HepG2 (cell line): ENCODE measurements at regions not wholly inside any gene's neighbourhood (a gene's known extent, or its start where the extent isn't known, plus 50 kb on each side); places are given as distances from the start of the nearest gene placed in this dataset.

ENCODE experiments used
- ATAC-seq: fragments of 200-7000 bp; cut with Tn5 transposase; 3 replicates; pipeline ENCODE4 v1.9.1; 2020; ENCODE audit warnings: mild to moderate bottlenecking, moderate library complexity
- BruUV-seq: library from RNA; stranded (reverse); fragments of 400-500 nt; replicated peaks from 2 replicates; lab custom pipeline; 2021; lab: Mats Ljungman, UMichigan
- CTCF ChIA-PET: fragments of 300-600 bp; formaldehyde crosslinking; extraction: SDS; loops from one replicate; lab custom pipeline; 2021; ENCODE audit warnings: low total read pairs, inconsistent platforms, low intra/inter-chr PET ratio; lab: Yijun Ruan, JAX
- POLR2A ChIA-PET: fragments of 350-600 bp; sonication (Branson Sonifier 250); formaldehyde crosslinking; loops from one replicate; lab custom pipeline; 2020; ENCODE audit warnings: antibody characterized with exemption, inconsistent platforms; lab: Yijun Ruan, JAX
- DNase-seq: peaks from one replicate; pipeline ENCODE4 v3.0.0-alpha.2; 2015; ENCODE audit warnings: low spot score
- FAIRE-seq: peaks from 3 replicates; lab custom pipeline; 2011; peaks lifted over from hg19 to GRCh38; lab: Jason Lieb, UNC
- H2AFZ ChIP-seq: one replicate; pipeline ENCODE4 v1.6.1; 2011; ENCODE audit warnings: low read length, inconsistent platforms
- H3K27ac ChIP-seq: fragments of 300-600 bp; 3 replicates; pipeline ENCODE4 v1.8.0; 2011; ENCODE audit warnings: mixed run types, mild to moderate bottlenecking, mixed read lengths, low read length, inconsistent platforms; ENCODE audit not compliant: insufficient read depth; ENCODE audit errors: extremely low read length
- H3K27me3 ChIP-seq, 2 experiments: fragments of 200-600 bp in 1 of 2; 2 replicates in 1 of 2; 3 replicates in 1 of 2; pipeline versions ENCODE4 v1.6.0 to v1.8.0; 2011; ENCODE audit warnings: low read length in 2 of 2, mild to moderate bottlenecking in 2 of 2, moderate library complexity in 2 of 2, inconsistent platforms in 1 of 2; ENCODE audit not compliant: insufficient read depth in 2 of 2, control insufficient read depth in 1 of 2
- H3K36me3 ChIP-seq, 2 experiments: fragments of 200-600 bp in 1 of 2; replicated peaks in 1 of 2; 2 replicates in 1 of 2; 3 replicates in 1 of 2; pipeline versions ENCODE4 v1.5.1 to v1.8.0; 2011; ENCODE audit warnings: low read length in 2 of 2, inconsistent platforms in 1 of 2; ENCODE audit not compliant: insufficient read depth in 2 of 2, control insufficient read depth in 1 of 2
- H3K4me1 ChIP-seq: 2 replicates; pipeline ENCODE4 v1.5.1; 2012; ENCODE audit warnings: low read length, inconsistent platforms; ENCODE audit not compliant: insufficient read depth
- H3K4me2 ChIP-seq: 2 replicates; pipeline ENCODE4 v1.6.0; 2011; ENCODE audit warnings: low read depth, low read length, inconsistent platforms
- H3K4me3 ChIP-seq, 3 experiments: fragments of 200-600 bp in 1 of 3; sonication (generic), shearing (Covaris generic) in 1 of 3; replicated peaks in 1 of 3; 2 replicates each; pipeline ENCODE4 v1.5.1; 2011 to 2016; ENCODE audit warnings: low read length in 3 of 3, inconsistent platforms in 2 of 3, low read depth in 2 of 3, mild to moderate bottlenecking in 2 of 3, control low read depth in 1 of 3, mixed read lengths in 1 of 3; ENCODE audit not compliant: insufficient read depth in 1 of 3
- H3K79me2 ChIP-seq: one replicate; pipeline ENCODE4 v1.6.1; 2011; ENCODE audit warnings: low read length, inconsistent platforms; ENCODE audit not compliant: insufficient read depth
- H3K9ac ChIP-seq: 2 replicates; pipeline ENCODE4 v1.6.0; 2011; ENCODE audit warnings: mild to moderate bottlenecking, low read depth, low read length, inconsistent platforms; ENCODE audit not compliant: insufficient read depth
- H3K9me3 ChIP-seq: 2 replicates; pipeline ENCODE4 v1.5.1; 2012; ENCODE audit warnings: mild to moderate bottlenecking, low read length
- H4K20me1 ChIP-seq: 2 replicates; pipeline ENCODE4 v1.6.0; 2011; ENCODE audit warnings: inconsistent platforms, mild to moderate bottlenecking, low read length, moderate library complexity; ENCODE audit not compliant: insufficient read depth
- EED ChIP-seq: sonication (generic); formaldehyde crosslinking; IDR thresholded peaks from 2 replicates; pipeline ENCODE4 v1.5.0; 2020; ENCODE audit warnings: mild to moderate bottlenecking, missing genetic modification reagents
- HOXA7 ChIP-seq: sonication (generic); formaldehyde crosslinking; IDR thresholded peaks from 2 replicates; pipeline ENCODE4 v1.8.1; 2022; ENCODE audit warnings: mild to moderate bottlenecking, missing genetic modification reagents, moderate library complexity
- KLF13 ChIP-seq: sonication (generic); formaldehyde crosslinking; IDR thresholded peaks from 2 replicates; pipeline ENCODE4 v1.4.0; 2020; ENCODE audit warnings: mild to moderate bottlenecking, missing genetic modification reagents
- MTA1 ChIP-seq: sonication (generic); formaldehyde crosslinking; IDR thresholded peaks from 2 replicates; pipeline ENCODE4 v1.4.0; 2020; ENCODE audit warnings: missing genetic modification reagents, mild to moderate bottlenecking, borderline replicate concordance
- SAFB2 ChIP-seq: sonication (generic); formaldehyde crosslinking; IDR thresholded peaks from 2 replicates; pipeline ENCODE4 v1.5.1; 2020; ENCODE audit warnings: missing genetic modification reagents, low read depth, mild to moderate bottlenecking, borderline replicate concordance
- SRF ChIP-seq: IDR thresholded peaks from 2 replicates; pipeline ENCODE4 v1.6.1; 2011; ENCODE audit warnings: mild to moderate bottlenecking, low read depth, low read length, moderate library complexity
- ZFP36L1 ChIP-seq: sonication (generic); formaldehyde crosslinking; IDR thresholded peaks from 2 replicates; pipeline ENCODE4 v1.8.0; 2022; ENCODE audit warnings: mild to moderate bottlenecking, missing genetic modification reagents, moderate library complexity
- ZFY ChIP-seq: sonication (generic); formaldehyde crosslinking; IDR thresholded peaks from 2 replicates; pipeline ENCODE4 v1.4.0; 2020; ENCODE audit warnings: missing genetic modification reagents
- ZNF430 ChIP-seq: sonication (generic); formaldehyde crosslinking; IDR thresholded peaks from 2 replicates; pipeline ENCODE4 v1.9.0; 2021; ENCODE audit warnings: mild to moderate bottlenecking, missing genetic modification reagents
- ZNF460 ChIP-seq: sonication (generic); formaldehyde crosslinking; IDR thresholded peaks from 2 replicates; pipeline ENCODE4 v1.5.1; 2020; ENCODE audit warnings: missing genetic modification reagents, mild to moderate bottlenecking, borderline replicate concordance
- ZNF619 ChIP-seq: sonication (generic); formaldehyde crosslinking; IDR thresholded peaks from 2 replicates; pipeline ENCODE4 v1.4.0; 2020; ENCODE audit warnings: mild to moderate bottlenecking, missing genetic modification reagents
- WGBS: methylation state at CpG from one replicate; pipeline ENCODE4 v1.1.6; 2017; ENCODE audit warnings: low lambda C conversion rate; 5-methylcytosine and 5-hydroxymethylcytosine counted together
- in situ Hi-C: cut with HindIII; loops from 2 replicates; pipeline ENCODE4 v1.10.0; 2017; ENCODE audit warnings: low pct_unique_long_range_greater_than_20kb; ENCODE audit not compliant: extremely low pct_ligation_motif_present
- intact Hi-C: fragments of 100-400 bp; cut with micrococcal nuclease; formaldehyde crosslinking; loops from one replicate; pipeline ENCODE4 v1.10.0; 2022; ENCODE audit not compliant: unreplicated experiment
- TF ChIP-seq, protein P1 (sequence below): sonication (generic); formaldehyde crosslinking; IDR thresholded peaks from 2 replicates; pipeline ENCODE4 v1.4.0; 2020; ENCODE audit warnings: missing genetic modification reagents
- TF ChIP-seq, protein P2 (sequence below): sonication (generic); formaldehyde crosslinking; IDR thresholded peaks from 2 replicates; pipeline ENCODE4 v1.9.0; 2021; ENCODE audit warnings: missing genetic modification reagents, borderline replicate concordance
- TF ChIP-seq, protein P3 (sequence below): sonication (generic); formaldehyde crosslinking; IDR thresholded peaks from 2 replicates; pipeline ENCODE4 v1.5.0; 2020; ENCODE audit warnings: missing genetic modification reagents

DNA sequence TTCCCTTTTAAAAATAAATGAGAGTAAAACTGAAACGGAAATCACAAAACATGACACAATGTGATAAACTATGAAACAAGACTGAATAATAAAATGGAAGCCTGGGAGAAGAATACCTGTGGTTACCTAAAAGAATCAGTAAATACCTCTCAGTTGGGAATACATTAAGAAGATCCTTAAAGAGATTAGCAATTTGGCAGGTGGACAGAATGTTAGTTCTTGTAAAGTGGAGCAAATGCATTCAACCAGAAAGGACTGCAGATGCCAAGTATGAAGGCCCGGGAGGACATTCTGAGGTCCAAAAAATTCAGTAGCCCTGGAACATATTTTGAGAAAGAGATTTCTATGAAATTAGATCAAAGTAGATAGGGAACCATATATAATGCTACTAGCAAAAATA is 861.3 kb upstream of the SEL1L start:
- Histone ChIP-seq H3K27ac (no peak overlapping the region), H3K36me3 (no peaks in the 10 kb centered on the region), H3K9me3 (peaks cover 81% of the 10 kb centered on the region), H3K4me1 (no peaks in the 10 kb centered on the region), H3K79me2 (no peaks in the 10 kb centered on the region), H2AFZ (no peak overlapping the region), H3K9ac (no peak overlapping the region), H4K20me1 (no peaks in the 10 kb centered on the region), H3K4me2 (no peak overlapping the region), H3K4me3 (no peak overlapping the region), H3K27me3 (no peaks in the 10 kb centered on the region)
- FAIRE-seq (no peak), DNase-seq (no peak), ATAC-seq (no peak)
- no peak for TF ChIP-seq ZNF619 (CRISPR knock-in tag)
- no peak for TF ChIP-seq MTA1
- TF ChIP-seq SAFB2 (CRISPR knock-in tag), result no peak
- no peak for TF ChIP-seq KLF13 (CRISPR knock-in tag)
- TF ChIP-seq, protein P1, sequence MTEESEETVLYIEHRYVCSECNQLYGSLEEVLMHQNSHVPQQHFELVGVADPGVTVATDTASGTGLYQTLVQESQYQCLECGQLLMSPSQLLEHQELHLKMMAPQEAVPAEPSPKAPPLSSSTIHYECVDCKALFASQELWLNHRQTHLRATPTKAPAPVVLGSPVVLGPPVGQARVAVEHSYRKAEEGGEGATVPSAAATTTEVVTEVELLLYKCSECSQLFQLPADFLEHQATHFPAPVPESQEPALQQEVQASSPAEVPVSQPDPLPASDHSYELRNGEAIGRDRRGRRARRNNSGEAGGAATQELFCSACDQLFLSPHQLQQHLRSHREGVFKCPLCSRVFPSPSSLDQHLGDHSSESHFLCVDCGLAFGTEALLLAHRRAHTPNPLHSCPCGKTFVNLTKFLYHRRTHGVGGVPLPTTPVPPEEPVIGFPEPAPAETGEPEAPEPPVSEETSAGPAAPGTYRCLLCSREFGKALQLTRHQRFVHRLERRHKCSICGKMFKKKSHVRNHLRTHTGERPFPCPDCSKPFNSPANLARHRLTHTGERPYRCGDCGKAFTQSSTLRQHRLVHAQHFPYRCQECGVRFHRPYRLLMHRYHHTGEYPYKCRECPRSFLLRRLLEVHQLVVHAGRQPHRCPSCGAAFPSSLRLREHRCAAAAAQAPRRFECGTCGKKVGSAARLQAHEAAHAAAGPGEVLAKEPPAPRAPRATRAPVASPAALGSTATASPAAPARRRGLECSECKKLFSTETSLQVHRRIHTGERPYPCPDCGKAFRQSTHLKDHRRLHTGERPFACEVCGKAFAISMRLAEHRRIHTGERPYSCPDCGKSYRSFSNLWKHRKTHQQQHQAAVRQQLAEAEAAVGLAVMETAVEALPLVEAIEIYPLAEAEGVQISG (CRISPR knock-in tag), result no peak
- TF ChIP-seq SRF, result no peak
- WGBS, result 0% methylated on average over 2 of the region's 2 CpGs
- no TSS peak for BruUV-seq
- ChIA-PET CTCF (no interaction called here), POLR2A (no interaction called here)
- intact Hi-C loops (no loop called here), in situ Hi-C loops (no loop called here)

DNA sequence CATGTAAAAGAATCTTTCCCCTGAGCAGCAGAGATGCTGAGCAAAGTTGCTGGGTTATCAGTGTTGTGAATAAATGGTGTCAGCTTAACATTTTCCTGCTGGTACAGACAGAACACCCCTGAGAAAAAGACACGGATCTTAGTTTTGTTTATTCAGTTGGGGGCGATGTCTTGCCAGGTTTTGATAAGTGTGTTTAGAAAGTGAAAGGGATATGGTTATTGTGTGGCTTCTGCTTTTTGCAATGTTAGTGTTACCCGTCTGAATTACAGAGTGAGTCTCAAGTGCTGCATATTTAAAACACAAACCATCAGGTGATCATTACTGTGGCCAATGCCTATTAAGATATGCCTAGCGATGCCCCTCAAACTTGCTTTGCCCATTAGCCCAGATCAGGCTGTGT is 864.6 kb upstream of the SEL1L start:
- in situ Hi-C loops, result no loop called here
- Histone ChIP-seq H3K79me2 (no peaks in the 10 kb centered on the region), H3K27ac (no peak overlapping the region), H3K4me2 (no peak overlapping the region), H3K27me3 (no peaks in the 10 kb centered on the region), H3K4me3 (no peak overlapping the region), H2AFZ (no peak overlapping the region), H4K20me1 (no peaks in the 10 kb centered on the region), H3K9me3 (peaks cover 79% of the 10 kb centered on the region), H3K9ac (no peak overlapping the region), H3K4me1 (no peaks in the 10 kb centered on the region), H3K36me3 (no peaks in the 10 kb centered on the region)
- BruUV-seq, result no TSS peak
- ATAC-seq, result no peak
- no peak for DNase-seq
- ChIA-PET POLR2A (no interaction called here), CTCF (no interaction called here)
- intact Hi-C loops, result no loop called here
- FAIRE-seq, result no peak
- 3% methylated on average over 4 of the region's 4 CpGs for WGBS
- TF ChIP-seq ZNF460 (CRISPR knock-in tag) (no peak), ZFY (CRISPR knock-in tag) (no peak), ZFP36L1 (no peak), EED (CRISPR knock-in tag) (no peak), HOXA7 (no peak), ZNF430 (no peak)
- TF ChIP-seq, protein P2, sequence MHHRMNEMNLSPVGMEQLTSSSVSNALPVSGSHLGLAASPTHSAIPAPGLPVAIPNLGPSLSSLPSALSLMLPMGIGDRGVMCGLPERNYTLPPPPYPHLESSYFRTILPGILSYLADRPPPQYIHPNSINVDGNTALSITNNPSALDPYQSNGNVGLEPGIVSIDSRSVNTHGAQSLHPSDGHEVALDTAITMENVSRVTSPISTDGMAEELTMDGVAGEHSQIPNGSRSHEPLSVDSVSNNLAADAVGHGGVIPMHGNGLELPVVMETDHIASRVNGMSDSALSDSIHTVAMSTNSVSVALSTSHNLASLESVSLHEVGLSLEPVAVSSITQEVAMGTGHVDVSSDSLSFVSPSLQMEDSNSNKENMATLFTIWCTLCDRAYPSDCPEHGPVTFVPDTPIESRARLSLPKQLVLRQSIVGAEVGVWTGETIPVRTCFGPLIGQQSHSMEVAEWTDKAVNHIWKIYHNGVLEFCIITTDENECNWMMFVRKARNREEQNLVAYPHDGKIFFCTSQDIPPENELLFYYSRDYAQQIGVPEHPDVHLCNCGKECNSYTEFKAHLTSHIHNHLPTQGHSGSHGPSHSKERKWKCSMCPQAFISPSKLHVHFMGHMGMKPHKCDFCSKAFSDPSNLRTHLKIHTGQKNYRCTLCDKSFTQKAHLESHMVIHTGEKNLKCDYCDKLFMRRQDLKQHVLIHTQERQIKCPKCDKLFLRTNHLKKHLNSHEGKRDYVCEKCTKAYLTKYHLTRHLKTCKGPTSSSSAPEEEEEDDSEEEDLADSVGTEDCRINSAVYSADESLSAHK (CRISPR knock-in tag), result no peak
- TF ChIP-seq, protein P3, sequence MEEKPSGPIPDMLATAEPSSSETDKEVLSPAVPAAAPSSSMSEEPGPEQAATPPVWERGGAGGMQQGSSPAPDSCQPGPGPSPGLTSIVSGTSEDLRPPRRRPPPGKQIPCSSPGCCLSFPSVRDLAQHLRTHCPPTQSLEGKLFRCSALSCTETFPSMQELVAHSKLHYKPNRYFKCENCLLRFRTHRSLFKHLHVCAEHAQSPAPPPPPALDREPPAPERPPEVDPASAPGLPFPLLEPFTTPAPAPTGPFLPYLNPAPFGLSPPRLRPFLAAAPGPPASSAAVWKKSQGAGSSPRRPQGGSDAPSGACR, result no peak
